Testis (tissue), 2 donors: ENCODE measurements at regions not wholly inside any gene's neighbourhood (a gene's known extent, or its start where the extent isn't known, plus 50 kb on each side); places are given as distances from the start of the nearest gene placed in this dataset.

Experiments
- DNase-seq: peaks from one replicate; pipeline ENCODE4 v3.0.0-alpha.2; 2019
- H3K27ac ChIP-seq, 2 donors: fragments of 200-600 bp; sonication (generic); one replicate each; pipeline ENCODE4 v1.5.1; 2019
- H3K27me3 ChIP-seq: fragments of 200-600 bp; sonication (generic); one replicate; pipeline ENCODE4 v1.5.1; 2019
- H3K36me3 ChIP-seq: fragments of 200-600 bp; sonication (generic); one replicate; pipeline ENCODE4 v1.5.1; 2017; ENCODE audit warnings: low read depth; ENCODE audit errors: missing control alignments
- H3K4me1 ChIP-seq: fragments of 200-600 bp; sonication (generic); one replicate; pipeline ENCODE4 v1.5.1; 2019
- H3K4me3 ChIP-seq, 2 donors: fragments of 200-600 bp; sonication (generic); one replicate each; pipeline ENCODE4 v1.5.1; 2017 to 2019
- H3K9me3 ChIP-seq: fragments of 200-600 bp; sonication (generic); one replicate; pipeline ENCODE4 v1.5.1; 2017
- CTCF ChIP-seq, 3 experiments: fragments of 450-650 bp in 2 of 3; fragments of 200-600 bp in 1 of 3; sonication (generic) in 1 of 3; IDR thresholded peaks; one replicate each; pipeline ENCODE4 v1.5.1; 2016 to 2019; ENCODE audit warnings: antibody characterized with exemption in 3 of 3, mild to moderate bottlenecking in 2 of 3, moderate library complexity in 1 of 3
- POLR2A ChIP-seq: fragments of 450-650 bp; IDR thresholded peaks from one replicate; pipeline ENCODE4 v1.6.1; 2017; ENCODE audit warnings: antibody characterized with exemption, mild to moderate bottlenecking, moderate library complexity
- WGBS, 2 donors: methylation state at CpG; one replicate each; pipeline ENCODE4 v1.1.5; 2018; 5-methylcytosine and 5-hydroxymethylcytosine counted together
- intact Hi-C: fragments of 100-400 bp; cut with DNase I; formaldehyde crosslinking; loops from one replicate; pipeline ENCODE4 v1.15.1; 2023; ENCODE audit warnings: low total_unique reads

- Histone ChIP-seq H3K27me3 (no peaks in the 10 kb centered on the region), H3K4me3 (no peak overlapping the region), H3K36me3 (no peaks in the 10 kb centered on the region), H3K4me1 (no peaks in the 10 kb centered on the region), H3K27ac (no peak overlapping the region), H3K9me3 (no peaks in the 10 kb centered on the region)
- DNase-seq, result no peak
- TF ChIP-seq CTCF (IDR thresholded peaks at IDR 0.05) (no peak), POLR2A (no peak)
- WGBS, 2 donors, result 87 to 90% methylated on average over 4 of the region's 4 CpGs
- intact Hi-C loops, result no loop called here
Measured at GRCh38 chr1:239164451-239165180, 221.8 kb upstream of the CHRM3 start.

GRCh38 chr1:239155466-239156091, 230.8 kb upstream of the CHRM3 start:
- no peak for TF ChIP-seq POLR2A
- no peak for TF ChIP-seq CTCF (IDR thresholded peaks at IDR 0.05)
- H3K9me3 ChIP-seq, result no peaks in the 10 kb centered on the region
- H3K27me3 ChIP-seq, result no peaks in the 10 kb centered on the region
- DNase-seq, result no peak
- intact Hi-C loops, result no loop called here
- no peaks in the 10 kb centered on the region for H3K36me3 ChIP-seq
- H3K4me3 ChIP-seq, result no peak overlapping the region
- no peaks in the 10 kb centered on the region for H3K4me1 ChIP-seq
- 40 to 49% methylated on average over 3 of the region's 3 CpGs for WGBS, 2 donors
- H3K27ac ChIP-seq, result no peak overlapping the region

GRCh38 chr1:239151937-239152336, 234.4 kb upstream of the CHRM3 start:
- intact Hi-C loops, result no loop called here
- DNase-seq, result no peak
- TF ChIP-seq CTCF (IDR thresholded peaks at IDR 0.05) (no peak), POLR2A (no peak)
- H3K27ac ChIP-seq, result no peak overlapping the region
- no peak overlapping the region for H3K4me3 ChIP-seq
- no peaks in the 10 kb centered on the region for H3K27me3 ChIP-seq
- 83% methylated on average over 2 of the region's 2 CpGs for WGBS, 2 donors
- H3K4me1 ChIP-seq, result no peaks in the 10 kb centered on the region
- no peaks in the 10 kb centered on the region for H3K9me3 ChIP-seq
- no peaks in the 10 kb centered on the region for H3K36me3 ChIP-seq

- no peaks in the 10 kb centered on the region for H3K9me3 ChIP-seq
- 95 to 96% methylated on average over 4 of the region's 4 CpGs for WGBS, 2 donors
- no peak overlapping the region for H3K4me3 ChIP-seq
- H3K4me1 ChIP-seq, result no peaks in the 10 kb centered on the region
- intact Hi-C loops, result no loop called here
- H3K36me3 ChIP-seq, result no peaks in the 10 kb centered on the region
- H3K27me3 ChIP-seq, result no peaks in the 10 kb centered on the region
- no peak for DNase-seq
- no peak overlapping the region for H3K27ac ChIP-seq
- TF ChIP-seq POLR2A, result no peak
- no peak for TF ChIP-seq CTCF (IDR thresholded peaks at IDR 0.05)
Measured at GRCh38 chr1:239140968-239141367, 245.4 kb upstream of the CHRM3 start.

- no peak for DNase-seq
- WGBS, 2 donors, result 67 to 76% methylated on average over 5 of the region's 5 CpGs
- H3K4me3 ChIP-seq, result no peak overlapping the region
- H3K36me3 ChIP-seq, result no peaks in the 10 kb centered on the region
- no peaks in the 10 kb centered on the region for H3K4me1 ChIP-seq
- no peaks in the 10 kb centered on the region for H3K9me3 ChIP-seq
- intact Hi-C loops, result no loop called here
- TF ChIP-seq POLR2A (no peak), CTCF (IDR thresholded peaks at IDR 0.05) (no peak)
- no peak overlapping the region for H3K27ac ChIP-seq
- no peaks in the 10 kb centered on the region for H3K27me3 ChIP-seq
Measured at GRCh38 chr1:239139801-239140200, 246.6 kb upstream of the CHRM3 start.
